ENCODE measurements at regions not wholly inside any gene's neighbourhood (a gene's known extent, or its start where the extent isn't known, plus 50 kb on each side); places are given as distances from the start of the nearest gene placed in this dataset.
"Not testable (repeated sequence)": the region's sequence is repeated elsewhere in the genome, so short reads cannot be mapped to it uniquely, and the experiment has no call there.

- no peak for DNase-seq (ENCODE audit: low read depth, low spot score)
These were observed 154.4 kb upstream of the STK32A start for GRCh38 chr5:147080391-147080790.

- DNase-seq (ENCODE audit: low read depth, low spot score) = no peak
These were observed 153.5 kb upstream of the STK32A start for GRCh38 chr5:147081311-147081764.

GRCh38 chr5:147084702-147085101, 150.1 kb upstream of the STK32A start:
- DNase-seq (ENCODE audit: low read depth, low spot score) = no peak

GRCh38 chr5:147085409-147085808, 149.4 kb upstream of the STK32A start:
- no peak for DNase-seq (ENCODE audit: low read depth, low spot score)

- no peak for DNase-seq (ENCODE audit: low read depth, low spot score)
These were observed 142.8 kb upstream of the STK32A start for GRCh38 chr5:147092044-147092443.

- no peak for DNase-seq (ENCODE audit: low read depth, low spot score)
These were observed 141.7 kb upstream of the STK32A start for GRCh38 chr5:147093138-147093537.

GRCh38 chr5:147095740-147096139, 139.1 kb upstream of the STK32A start:
- DNase-seq (ENCODE audit: low read depth, low spot score) = no peak

- no peak for DNase-seq (ENCODE audit: low read depth, low spot score)
These were observed 136.5 kb upstream of the STK32A start for GRCh38 chr5:147098233-147098790.

- no peak for DNase-seq (ENCODE audit: low read depth, low spot score)
These were observed 133.0 kb upstream of the STK32A start for GRCh38 chr5:147101659-147102369.

GRCh38 chr5:147112899-147113298, 121.9 kb upstream of the STK32A start:
- no peak for DNase-seq (ENCODE audit: low read depth, low spot score)

- DNase-seq (ENCODE audit: low read depth, low spot score) = no peak
These were observed 120.9 kb upstream of the STK32A start for GRCh38 chr5:147113967-147114366.

- DNase-seq (ENCODE audit: low read depth, low spot score) = not testable (repeated sequence)
These were observed 95.1 kb upstream of the STK32A start for GRCh38 chr5:147139759-147140158.

GRCh38 chr5:147140558-147140957, 94.3 kb upstream of the STK32A start:
- DNase-seq (ENCODE audit: low read depth, low spot score) = no peak

GRCh38 chr5:147141580-147141979, 93.2 kb upstream of the STK32A start:
- not testable (repeated sequence) for DNase-seq (ENCODE audit: low read depth, low spot score)

- DNase-seq (ENCODE audit: low read depth, low spot score) = no peak
These were observed 91.6 kb upstream of the STK32A start for GRCh38 chr5:147143215-147143614.

- no peak for DNase-seq (ENCODE audit: low read depth, low spot score)
These were observed 89.5 kb upstream of the STK32A start for GRCh38 chr5:147145328-147145727.

GRCh38 chr5:147148715-147149114, 86.1 kb upstream of the STK32A start:
- DNase-seq (ENCODE audit: low read depth, low spot score) = no peak

GRCh38 chr5:147152086-147152485, 82.7 kb upstream of the STK32A start:
- no peak for DNase-seq (ENCODE audit: low read depth, low spot score)

- DNase-seq (ENCODE audit: low read depth, low spot score) = no peak
These were observed 80.0 kb upstream of the STK32A start for GRCh38 chr5:147154809-147155208.

- DNase-seq (ENCODE audit: low read depth, low spot score) = no peak
These were observed 78.8 kb upstream of the STK32A start for GRCh38 chr5:147156012-147156411.

GRCh38 chr5:147160902-147161700, 73.7 kb upstream of the STK32A start:
- DNase-seq (ENCODE audit: low read depth, low spot score) = no peak

- DNase-seq (ENCODE audit: low read depth, low spot score) = no peak
These were observed 72.1 kb upstream of the STK32A start for GRCh38 chr5:147162740-147163139.

All from pulmonary artery endothelial cell (primary cell).